ENCODE measurements at regions not wholly inside any gene's neighbourhood (a gene's known extent, or its start where the extent isn't known, plus 50 kb on each side); places are given as distances from the start of the nearest gene placed in this dataset.

- ChIA-PET CTCF (no interaction called here), POLR2A (no interaction called here)
- Mint-ChIP-seq H3K27me3 (ENCODE audit: insufficient read depth, unreplicated experiment) (peaks cover 13% of the 10 kb centered on the region), H3K4me1 (ENCODE audit: low read depth, unreplicated experiment) (no peaks in the 10 kb centered on the region), H3K27ac (ENCODE audit: unreplicated experiment) (no peak overlapping the region), H3K4me3 (ENCODE audit: unreplicated experiment) (no peak overlapping the region), H3K9me3 (ENCODE audit: unreplicated experiment) (no peaks in the 10 kb centered on the region), H3K36me3 (ENCODE audit: insufficient read depth, unreplicated experiment) (no peaks in the 10 kb centered on the region)
- no peak for TF ChIP-seq CTCF (IDR thresholded peaks at IDR 0.05; ENCODE audit: insufficient read depth in 1 of 2, low read depth in 1 of 2, low read length in 1 of 2, severe bottlenecking in 1 of 2, unreplicated experiment in 1 of 2)
- Histone ChIP-seq H3K36me3 (ENCODE audit: control insufficient read depth, insufficient read depth, low read length) (no peaks in the 10 kb centered on the region), H3K27me3 (replicated peaks; ENCODE audit: control insufficient read depth, insufficient read depth, low read length) (no peaks in the 10 kb centered on the region), H3K9me3 (no peaks in the 10 kb centered on the region), H3K4me3 (ENCODE audit: low read depth, low read length) (no peak overlapping the region), H3K4me1 (no peaks in the 10 kb centered on the region)
- no peak for DNase-seq
- no TSS peak for BruUV-seq (replicated peaks)
- intact Hi-C loops (cut with micrococcal nuclease; ENCODE audit: unreplicated experiment), result no loop called here
Measured at GRCh38 chr14:58697930-58698642, 60.3 kb downstream of the DACT1 start.

- CTCF ChIA-PET, result no interaction called here
Measured at GRCh38 chr14:58699681-58700205, 62.0 kb downstream of the DACT1 start.

GRCh38 chr14:58701156-58701555, 63.4 kb downstream of the DACT1 start:
- Mint-ChIP-seq H3K4me3 (ENCODE audit: unreplicated experiment) (no peak overlapping the region), H3K4me1 (ENCODE audit: low read depth, unreplicated experiment) (no peaks in the 10 kb centered on the region), H3K36me3 (ENCODE audit: insufficient read depth, unreplicated experiment) (no peaks in the 10 kb centered on the region), H3K27ac (ENCODE audit: unreplicated experiment) (no peak overlapping the region), H3K27me3 (ENCODE audit: insufficient read depth, unreplicated experiment) (peaks cover 18% of the 10 kb centered on the region), H3K9me3 (ENCODE audit: unreplicated experiment) (no peaks in the 10 kb centered on the region)
- Histone ChIP-seq H3K27me3 (replicated peaks; ENCODE audit: control insufficient read depth, insufficient read depth, low read length) (no peaks in the 10 kb centered on the region), H3K36me3 (ENCODE audit: control insufficient read depth, insufficient read depth, low read length) (no peaks in the 10 kb centered on the region), H3K9me3 (no peaks in the 10 kb centered on the region), H3K4me3 (ENCODE audit: low read depth, low read length) (no peak overlapping the region), H3K4me1 (no peaks in the 10 kb centered on the region)
- BruUV-seq (replicated peaks), result no TSS peak
- no peak for DNase-seq
- POLR2A ChIA-PET, result no interaction called here
- TF ChIP-seq CTCF (IDR thresholded peaks at IDR 0.05; ENCODE audit: insufficient read depth in 1 of 2, low read depth in 1 of 2, low read length in 1 of 2, severe bottlenecking in 1 of 2, unreplicated experiment in 1 of 2), result no peak
- intact Hi-C loops (cut with micrococcal nuclease; ENCODE audit: unreplicated experiment), result no loop called here
- CTCF ChIA-PET, result no interaction called here

More at GRCh38 chr14:58699681-58700205, 62.0 kb downstream of the DACT1 start:
- H3K9me3 ChIP-seq, result no peaks in the 10 kb centered on the region
- POLR2A ChIA-PET, result no interaction called here
- BruUV-seq (replicated peaks), result no TSS peak
- no peak overlapping the region for H3K27ac Mint-ChIP-seq (ENCODE audit: unreplicated experiment)
- H3K4me1 Mint-ChIP-seq (ENCODE audit: low read depth, unreplicated experiment), result no peaks in the 10 kb centered on the region
- H3K4me3 Mint-ChIP-seq (ENCODE audit: unreplicated experiment), result no peak overlapping the region
- TF ChIP-seq CTCF (IDR thresholded peaks at IDR 0.05; ENCODE audit: insufficient read depth in 1 of 2, low read depth in 1 of 2, low read length in 1 of 2, severe bottlenecking in 1 of 2, unreplicated experiment in 1 of 2), result no peak
- no peaks in the 10 kb centered on the region for H3K9me3 Mint-ChIP-seq (ENCODE audit: unreplicated experiment)
- intact Hi-C loops (cut with micrococcal nuclease; ENCODE audit: unreplicated experiment), result no loop called here
- no peaks in the 10 kb centered on the region for H3K36me3 ChIP-seq (ENCODE audit: control insufficient read depth, insufficient read depth, low read length)
- H3K27me3 ChIP-seq (replicated peaks; ENCODE audit: control insufficient read depth, insufficient read depth, low read length), result no peaks in the 10 kb centered on the region
- H3K27me3 Mint-ChIP-seq (ENCODE audit: insufficient read depth, unreplicated experiment), result peaks cover 18% of the 10 kb centered on the region
- H3K4me3 ChIP-seq (ENCODE audit: low read depth, low read length), result no peak overlapping the region
- H3K36me3 Mint-ChIP-seq (ENCODE audit: insufficient read depth, unreplicated experiment), result no peaks in the 10 kb centered on the region
- no peak for DNase-seq
- no peaks in the 10 kb centered on the region for H3K4me1 ChIP-seq
